HEK293 (cell line): ENCODE measurements at regions not wholly inside any gene's neighbourhood (a gene's known extent, or its start where the extent isn't known, plus 50 kb on each side); places are given as distances from the start of the nearest gene placed in this dataset.

Source experiments
- CTCF ChIA-PET: fragments of 350-600 bp; formaldehyde crosslinking; extraction: SDS; loops from one replicate; lab custom pipeline; 2021; ENCODE audit warnings: antibody characterized with exemption; lab: Yijun Ruan, JAX
- POLR2A ChIA-PET: fragments of 300-600 bp; formaldehyde crosslinking; extraction: SDS; loops from one replicate; lab custom pipeline; 2020; ENCODE audit warnings: antibody characterized with exemption, inconsistent platforms; lab: Yijun Ruan, JAX
- H3K27ac ChIP-seq: fragments of 200-500 bp; sonication (Bioruptor generic); 2 replicates; pipeline ENCODE4 v1.5.1; 2014; ENCODE audit warnings: low read depth, low read length, control low read depth, inconsistent platforms; ENCODE audit errors: extremely low read depth
- H3K36me3 ChIP-seq, 2 experiments: fragments of 200-500 bp in 1 of 2; sonication (Bioruptor generic) in 1 of 2; 1 replicate in 1 of 2; 2 replicates in 1 of 2; pipeline ENCODE4 v1.5.1; 2014 to 2017; ENCODE audit warnings: inconsistent platforms in 2 of 2, low read length in 2 of 2; ENCODE audit not compliant: control insufficient read depth in 2 of 2, insufficient read depth in 1 of 2
- H3K4me1 ChIP-seq: fragments of 200-500 bp; sonication (Bioruptor generic); 2 replicates; pipeline ENCODE4 v1.5.1; 2014; ENCODE audit warnings: mild to moderate bottlenecking, low read length, inconsistent platforms; ENCODE audit not compliant: control insufficient read depth, insufficient read depth
- H3K4me3 ChIP-seq: 2 replicates; pipeline ENCODE4 v1.5.1; 2011; ENCODE audit warnings: low read depth, mild to moderate bottlenecking, control low read depth, low read length, moderate library complexity
- H3K9me3 ChIP-seq: fragments of 200-500 bp; sonication (Bioruptor generic); 2 replicates; pipeline ENCODE4 v1.5.1; 2014; ENCODE audit warnings: low read depth, low read length, inconsistent platforms; ENCODE audit not compliant: control insufficient read depth, insufficient read depth
- GLIS1 ChIP-seq: fragments of 450-650 bp; formaldehyde crosslinking; IDR thresholded peaks from 2 replicates; pipeline ENCODE4 v1.5.1; 2016; ENCODE audit warnings: missing biosample characterization, missing genetic modification characterization
- KLF8 ChIP-seq: fragments of 450-650 bp; formaldehyde crosslinking; IDR thresholded peaks from 2 replicates; pipeline ENCODE4 v1.5.1; 2016; ENCODE audit warnings: missing biosample characterization, missing genetic modification characterization
- REPIN1 ChIP-seq: fragments of 450-650 bp; formaldehyde crosslinking; IDR thresholded peaks from 2 replicates; pipeline ENCODE4 v1.5.1; 2017; ENCODE audit warnings: missing biosample characterization, missing genetic modification characterization, low read depth
- TCF7L2 ChIP-seq: IDR thresholded peaks from 2 replicates; pipeline ENCODE4 v1.6.1; 2011; ENCODE audit warnings: low read depth, mild to moderate bottlenecking, inconsistent platforms, low read length, moderate library complexity, borderline replicate concordance
- WT1 ChIP-seq: fragments of 450-650 bp; formaldehyde crosslinking; IDR thresholded peaks from 2 replicates; pipeline ENCODE4 v1.5.1; 2016; ENCODE audit warnings: missing biosample characterization, missing genetic modification characterization
- ZBTB7A ChIP-seq: fragments of 450-650 bp; formaldehyde crosslinking; IDR thresholded peaks from 2 replicates; pipeline ENCODE4 v1.5.1; 2016; ENCODE audit warnings: low read depth, missing biosample characterization, missing genetic modification characterization
- ZFP41 ChIP-seq: fragments of 450-650 bp; formaldehyde crosslinking; IDR thresholded peaks from 2 replicates; pipeline ENCODE4 v1.5.1; 2016; ENCODE audit warnings: missing biosample characterization, missing genetic modification characterization, borderline replicate concordance
- ZIC2 ChIP-seq: fragments of 450-650 bp; formaldehyde crosslinking; IDR thresholded peaks from 2 replicates; pipeline ENCODE4 v1.5.1; 2016; ENCODE audit warnings: missing biosample characterization, missing genetic modification characterization
- ZNF174 ChIP-seq: fragments of 450-650 bp; formaldehyde crosslinking; IDR thresholded peaks from 2 replicates; pipeline ENCODE4 v1.5.0; 2017; ENCODE audit warnings: missing biosample characterization, mild to moderate bottlenecking, missing genetic modification characterization
- ZNF2 ChIP-seq: fragments of 450-650 bp; formaldehyde crosslinking; IDR thresholded peaks from 2 replicates; pipeline ENCODE4 v1.5.1; 2016; ENCODE audit warnings: missing biosample characterization, missing genetic modification characterization
- ZNF223 ChIP-seq: fragments of 450-650 bp; formaldehyde crosslinking; IDR thresholded peaks from 2 replicates; pipeline ENCODE4 v1.5.1; 2016; ENCODE audit warnings: missing biosample characterization, missing genetic modification characterization
- ZNF324 ChIP-seq: fragments of 450-650 bp; formaldehyde crosslinking; IDR thresholded peaks from 2 replicates; pipeline ENCODE4 v1.5.1; 2016; ENCODE audit warnings: missing biosample characterization, missing genetic modification characterization
- ZNF473 ChIP-seq: fragments of 450-650 bp; formaldehyde crosslinking; IDR thresholded peaks from 2 replicates; pipeline ENCODE4 v1.5.1; 2017; ENCODE audit warnings: missing biosample characterization, missing genetic modification characterization
- ZNF521 ChIP-seq: fragments of 450-650 bp; formaldehyde crosslinking; IDR thresholded peaks from 2 replicates; pipeline ENCODE4 v1.5.1; 2017; ENCODE audit warnings: missing biosample characterization, mild to moderate bottlenecking, missing genetic modification characterization
- ZNF580 ChIP-seq: fragments of 450-650 bp; formaldehyde crosslinking; IDR thresholded peaks from 2 replicates; pipeline ENCODE4 v1.5.1; 2016; ENCODE audit warnings: missing biosample characterization, missing genetic modification characterization
- ZNF654 ChIP-seq: fragments of 450-650 bp; formaldehyde crosslinking; IDR thresholded peaks from 2 replicates; pipeline ENCODE4 v1.5.1; 2016; ENCODE audit warnings: low read depth, missing biosample characterization, missing genetic modification characterization
- ZNF785 ChIP-seq: fragments of 450-650 bp; formaldehyde crosslinking; IDR thresholded peaks from 2 replicates; pipeline ENCODE4 v1.5.1; 2016; ENCODE audit warnings: missing biosample characterization, missing genetic modification characterization
- ZNF792 ChIP-seq: fragments of 450-650 bp; formaldehyde crosslinking; IDR thresholded peaks from 2 replicates; pipeline ENCODE4 v1.5.1; 2016; ENCODE audit warnings: missing biosample characterization, missing genetic modification characterization
- ZNF837 ChIP-seq: fragments of 450-650 bp; formaldehyde crosslinking; IDR thresholded peaks from 2 replicates; pipeline ENCODE4 v1.5.1; 2016; ENCODE audit warnings: missing biosample characterization, missing genetic modification characterization
- ZSCAN23 ChIP-seq: fragments of 450-650 bp; formaldehyde crosslinking; IDR thresholded peaks from 2 replicates; pipeline ENCODE4 v1.5.1; 2016; ENCODE audit warnings: missing biosample characterization, missing genetic modification characterization
- TF ChIP-seq, protein P1 (sequence below): fragments of 450-650 bp; formaldehyde crosslinking; IDR thresholded peaks from 2 replicates; pipeline ENCODE4 v1.5.1; 2016; ENCODE audit warnings: missing biosample characterization, missing genetic modification characterization
- TF ChIP-seq, protein P2 (sequence below): fragments of 450-650 bp; formaldehyde crosslinking; conservative IDR thresholded peaks from 2 replicates; pipeline ENCODE4 v1.5.1; 2016; ENCODE audit warnings: low read depth, missing biosample characterization, missing genetic modification characterization
- TF ChIP-seq, protein P3 (sequence below): fragments of 450-650 bp; formaldehyde crosslinking; IDR thresholded peaks from 2 replicates; pipeline ENCODE4 v1.5.1; 2016; ENCODE audit warnings: missing biosample characterization, missing genetic modification characterization

DNA sequence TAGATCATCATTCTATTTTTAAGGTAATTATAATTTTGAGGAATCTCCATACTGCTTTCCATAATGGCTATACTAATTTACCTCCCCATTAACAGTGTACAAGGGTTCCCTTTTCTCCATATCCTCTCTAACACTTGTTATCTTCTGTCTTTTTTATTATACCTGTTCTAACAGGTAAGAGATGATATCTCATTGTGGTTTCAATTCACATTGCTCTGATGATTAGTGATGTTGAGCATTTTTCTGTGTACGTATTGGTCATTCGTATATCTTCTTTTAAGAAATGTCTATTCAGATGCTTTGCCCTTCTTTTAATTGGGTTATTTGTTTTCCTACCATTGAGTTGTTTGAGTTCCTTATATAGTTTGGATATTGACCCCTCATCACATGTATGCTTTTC lies 81.6 kb upstream of the SCAF8 start (continued):
- no peak for TF ChIP-seq ZNF580 (tag by site-specific recombination)
- TF ChIP-seq ZNF223, result no peak
- TF ChIP-seq ZFP41 (tag by site-specific recombination), result no peak
- TF ChIP-seq, protein P1, sequence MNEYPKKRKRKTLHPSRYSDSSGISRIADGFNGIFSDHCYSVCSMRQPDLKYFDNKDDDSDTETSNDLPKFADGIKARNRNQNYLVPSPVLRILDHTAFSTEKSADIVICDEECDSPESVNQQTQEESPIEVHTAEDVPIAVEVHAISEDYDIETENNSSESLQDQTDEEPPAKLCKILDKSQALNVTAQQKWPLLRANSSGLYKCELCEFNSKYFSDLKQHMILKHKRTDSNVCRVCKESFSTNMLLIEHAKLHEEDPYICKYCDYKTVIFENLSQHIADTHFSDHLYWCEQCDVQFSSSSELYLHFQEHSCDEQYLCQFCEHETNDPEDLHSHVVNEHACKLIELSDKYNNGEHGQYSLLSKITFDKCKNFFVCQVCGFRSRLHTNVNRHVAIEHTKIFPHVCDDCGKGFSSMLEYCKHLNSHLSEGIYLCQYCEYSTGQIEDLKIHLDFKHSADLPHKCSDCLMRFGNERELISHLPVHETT (tag by site-specific recombination), result no peak
- TF ChIP-seq ZNF837 (tag by site-specific recombination), result no peak
- TF ChIP-seq REPIN1 (tag by site-specific recombination), result no peak
- no peak for TF ChIP-seq KLF8 (tag by site-specific recombination)
- TF ChIP-seq, protein P2, sequence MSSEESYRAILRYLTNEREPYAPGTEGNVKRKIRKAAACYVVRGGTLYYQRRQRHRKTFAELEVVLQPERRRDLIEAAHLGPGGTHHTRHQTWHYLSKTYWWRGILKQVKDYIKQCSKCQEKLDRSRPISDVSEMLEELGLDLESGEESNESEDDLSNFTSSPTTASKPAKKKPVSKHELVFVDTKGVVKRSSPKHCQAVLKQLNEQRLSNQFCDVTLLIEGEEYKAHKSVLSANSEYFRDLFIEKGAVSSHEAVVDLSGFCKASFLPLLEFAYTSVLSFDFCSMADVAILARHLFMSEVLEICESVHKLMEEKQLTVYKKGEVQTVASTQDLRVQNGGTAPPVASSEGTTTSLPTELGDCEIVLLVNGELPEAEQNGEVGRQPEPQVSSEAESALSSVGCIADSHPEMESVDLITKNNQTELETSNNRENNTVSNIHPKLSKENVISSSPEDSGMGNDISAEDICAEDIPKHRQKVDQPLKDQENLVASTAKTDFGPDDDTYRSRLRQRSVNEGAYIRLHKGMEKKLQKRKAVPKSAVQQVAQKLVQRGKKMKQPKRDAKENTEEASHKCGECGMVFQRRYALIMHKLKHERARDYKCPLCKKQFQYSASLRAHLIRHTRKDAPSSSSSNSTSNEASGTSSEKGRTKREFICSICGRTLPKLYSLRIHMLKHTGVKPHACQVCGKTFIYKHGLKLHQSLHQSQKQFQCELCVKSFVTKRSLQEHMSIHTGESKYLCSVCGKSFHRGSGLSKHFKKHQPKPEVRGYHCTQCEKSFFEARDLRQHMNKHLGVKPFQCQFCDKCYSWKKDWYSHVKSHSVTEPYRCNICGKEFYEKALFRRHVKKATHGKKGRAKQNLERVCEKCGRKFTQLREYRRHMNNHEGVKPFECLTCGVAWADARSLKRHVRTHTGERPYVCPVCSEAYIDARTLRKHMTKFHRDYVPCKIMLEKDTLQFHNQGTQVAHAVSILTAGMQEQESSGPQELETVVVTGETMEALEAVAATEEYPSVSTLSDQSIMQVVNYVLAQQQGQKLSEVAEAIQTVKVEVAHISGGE (tag by site-specific recombination), result no peak
- no peak for TF ChIP-seq WT1
- no peak for TF ChIP-seq ZNF324 (tag by site-specific recombination)
- no peak for TF ChIP-seq ZNF2 (tag by site-specific recombination)
- TF ChIP-seq ZNF174 (tag by site-specific recombination), result no peak

- TF ChIP-seq GLIS1 (tag by site-specific recombination) (no peak), ZNF521 (tag by site-specific recombination) (no peak), ZNF473 (tag by site-specific recombination) (no peak), ZNF785 (tag by site-specific recombination) (no peak), ZIC2 (no peak), ZNF654 (tag by site-specific recombination) (no peak), ZBTB7A (tag by site-specific recombination) (no peak), ZSCAN23 (tag by site-specific recombination) (no peak), ZNF792 (tag by site-specific recombination) (no peak), TCF7L2 (no peak)
- TF ChIP-seq, protein P2 (tag by site-specific recombination), result no peak
- TF ChIP-seq, protein P3, sequence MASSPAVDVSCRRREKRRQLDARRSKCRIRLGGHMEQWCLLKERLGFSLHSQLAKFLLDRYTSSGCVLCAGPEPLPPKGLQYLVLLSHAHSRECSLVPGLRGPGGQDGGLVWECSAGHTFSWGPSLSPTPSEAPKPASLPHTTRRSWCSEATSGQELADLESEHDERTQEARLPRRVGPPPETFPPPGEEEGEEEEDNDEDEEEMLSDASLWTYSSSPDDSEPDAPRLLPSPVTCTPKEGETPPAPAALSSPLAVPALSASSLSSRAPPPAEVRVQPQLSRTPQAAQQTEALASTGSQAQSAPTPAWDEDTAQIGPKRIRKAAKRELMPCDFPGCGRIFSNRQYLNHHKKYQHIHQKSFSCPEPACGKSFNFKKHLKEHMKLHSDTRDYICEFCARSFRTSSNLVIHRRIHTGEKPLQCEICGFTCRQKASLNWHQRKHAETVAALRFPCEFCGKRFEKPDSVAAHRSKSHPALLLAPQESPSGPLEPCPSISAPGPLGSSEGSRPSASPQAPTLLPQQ (tag by site-specific recombination), result no peak
- TF ChIP-seq, all 188 proteins: peak for 0
These were observed 79.8 kb upstream of the SCAF8 start for GRCh38 chr6:154653385-154653784.

More at GRCh38 chr6:154653385-154653784, 79.8 kb upstream of the SCAF8 start:
- POLR2A ChIA-PET, result no interaction called here
- CTCF ChIA-PET, result interaction anchor here (0.6 kb wide), 1 partner anchor 78 kb away, joined by 3 read pairs; no protein-coding TSS in a partner anchor
- Histone ChIP-seq H3K27ac (no peak overlapping the region), H3K36me3 (no peaks in the 10 kb centered on the region), H3K4me1 (no peaks in the 10 kb centered on the region), H3K9me3 (no peaks in the 10 kb centered on the region), H3K4me3 (no peak overlapping the region)
